Parathyroid adenoma (tissue), 2 donors: ENCODE measurements at regions not wholly inside any gene's neighbourhood (a gene's known extent, or its start where the extent isn't known, plus 50 kb on each side); places are given as distances from the start of the nearest gene placed in this dataset.

Experiments
- H2AFZ ChIP-seq: fragments of 300-600 bp; sonication (generic); one replicate; pipeline ENCODE4 v1.7.0; 2017; ENCODE audit warnings: antibody characterized with exemption, mild to moderate bottlenecking
- H3K27ac ChIP-seq: fragments of 300-600 bp; sonication (generic); one replicate; pipeline ENCODE4 v1.7.0; 2017
- H3K27me3 ChIP-seq: fragments of 300-600 bp; sonication (generic); one replicate; pipeline ENCODE4 v1.7.0; 2017; ENCODE audit warnings: low read length; ENCODE audit not compliant: control insufficient read depth, insufficient read depth
- H3K36me3 ChIP-seq: fragments of 300-600 bp; sonication (generic); one replicate; pipeline ENCODE4 v1.7.0; 2017; ENCODE audit warnings: low read length; ENCODE audit not compliant: control insufficient read depth, insufficient read depth
- H3K4me1 ChIP-seq: fragments of 300-600 bp; sonication (generic); one replicate; pipeline ENCODE4 v1.7.0; 2017; ENCODE audit warnings: control low read depth
- H3K4me2 ChIP-seq: fragments of 300-600 bp; sonication (generic); one replicate; pipeline ENCODE4 v1.7.0; 2017; ENCODE audit warnings: low read length
- H3K4me3 ChIP-seq: fragments of 300-600 bp; sonication (generic); one replicate; pipeline ENCODE4 v1.7.0; 2017; ENCODE audit warnings: low read depth, low read length
- H3K79me2 ChIP-seq: fragments of 300-600 bp; sonication (generic); one replicate; pipeline ENCODE4 v1.7.0; 2017; ENCODE audit warnings: control low read depth
- H3K9ac ChIP-seq: fragments of 300-600 bp; sonication (generic); one replicate; pipeline ENCODE4 v1.7.0; 2017; ENCODE audit warnings: mild to moderate bottlenecking
- H3K9me3 ChIP-seq: fragments of 300-600 bp; sonication (generic); one replicate; pipeline ENCODE4 v1.7.0; 2017; ENCODE audit warnings: low read length; ENCODE audit not compliant: control insufficient read depth
- TF ChIP-seq, protein P1 (sequence below): fragments of 300-600 bp; sonication (generic); IDR thresholded peaks from one replicate; pipeline ENCODE4 v1.7.0; 2017; ENCODE audit warnings: antibody characterized with exemption, mild to moderate bottlenecking
- donor health status: primary hyperparathyroidism.

GRCh38 chr7:131880078-131880477 is 323.6 kb upstream of the PODXL start:
- H3K4me3 ChIP-seq: no peak overlapping the region
- H3K36me3 ChIP-seq: no peaks in the 10 kb centered on the region
- TF ChIP-seq, protein P1, sequence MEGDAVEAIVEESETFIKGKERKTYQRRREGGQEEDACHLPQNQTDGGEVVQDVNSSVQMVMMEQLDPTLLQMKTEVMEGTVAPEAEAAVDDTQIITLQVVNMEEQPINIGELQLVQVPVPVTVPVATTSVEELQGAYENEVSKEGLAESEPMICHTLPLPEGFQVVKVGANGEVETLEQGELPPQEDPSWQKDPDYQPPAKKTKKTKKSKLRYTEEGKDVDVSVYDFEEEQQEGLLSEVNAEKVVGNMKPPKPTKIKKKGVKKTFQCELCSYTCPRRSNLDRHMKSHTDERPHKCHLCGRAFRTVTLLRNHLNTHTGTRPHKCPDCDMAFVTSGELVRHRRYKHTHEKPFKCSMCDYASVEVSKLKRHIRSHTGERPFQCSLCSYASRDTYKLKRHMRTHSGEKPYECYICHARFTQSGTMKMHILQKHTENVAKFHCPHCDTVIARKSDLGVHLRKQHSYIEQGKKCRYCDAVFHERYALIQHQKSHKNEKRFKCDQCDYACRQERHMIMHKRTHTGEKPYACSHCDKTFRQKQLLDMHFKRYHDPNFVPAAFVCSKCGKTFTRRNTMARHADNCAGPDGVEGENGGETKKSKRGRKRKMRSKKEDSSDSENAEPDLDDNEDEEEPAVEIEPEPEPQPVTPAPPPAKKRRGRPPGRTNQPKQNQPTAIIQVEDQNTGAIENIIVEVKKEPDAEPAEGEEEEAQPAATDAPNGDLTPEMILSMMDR: no peak

DNA sequence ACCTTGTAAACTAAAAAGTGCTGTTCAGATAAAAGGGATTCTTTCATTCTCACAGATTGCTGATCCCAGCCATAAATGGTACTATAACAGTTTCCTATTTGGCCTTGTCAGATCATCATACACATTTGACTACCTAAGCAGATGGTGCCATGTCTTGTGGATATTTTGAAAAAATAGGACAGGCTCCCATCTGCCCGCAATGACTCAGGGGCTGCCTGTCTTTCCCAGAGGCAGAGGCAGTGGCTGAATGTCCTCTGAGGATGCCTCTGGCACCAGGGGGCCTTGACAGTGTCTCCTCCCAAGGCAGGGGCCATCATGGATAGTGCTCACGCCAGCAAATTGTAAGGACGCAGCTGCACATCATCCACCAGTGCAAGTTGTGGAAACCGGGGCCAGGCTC is 323.0 kb upstream of the PODXL start:
- Histone ChIP-seq H3K4me1 (no peaks in the 10 kb centered on the region), H3K4me2 (no peak overlapping the region), H3K79me2 (no peaks in the 10 kb centered on the region), H3K27me3 (no peaks in the 10 kb centered on the region), H3K9ac (no peak overlapping the region), H3K36me3 (no peaks in the 10 kb centered on the region), H2AFZ (no peak overlapping the region), H3K4me3 (no peak overlapping the region), H3K27ac (no peak overlapping the region), H3K9me3 (no peaks in the 10 kb centered on the region)
- TF ChIP-seq, protein P1: no peak

More at GRCh38 chr7:131880078-131880477, 323.6 kb upstream of the PODXL start:
- Histone ChIP-seq H3K4me1 (no peaks in the 10 kb centered on the region), H3K4me2 (no peak overlapping the region), H3K27me3 (no peaks in the 10 kb centered on the region), H3K9me3 (no peaks in the 10 kb centered on the region), H3K79me2 (no peaks in the 10 kb centered on the region), H3K9ac (no peak overlapping the region), H3K27ac (no peak overlapping the region), H2AFZ (no peak overlapping the region)

GRCh38 chr7:131878777-131879176 is 322.3 kb upstream of the PODXL start:
- H3K79me2 ChIP-seq: no peaks in the 10 kb centered on the region
- no peaks in the 10 kb centered on the region for H3K36me3 ChIP-seq
- no peaks in the 10 kb centered on the region for H3K4me1 ChIP-seq
- H3K27me3 ChIP-seq: no peaks in the 10 kb centered on the region
- H3K4me2 ChIP-seq: no peak overlapping the region
- no peaks in the 10 kb centered on the region for H3K9me3 ChIP-seq
- TF ChIP-seq, protein P1: no peak
- H3K9ac ChIP-seq: no peak overlapping the region
- H2AFZ ChIP-seq: no peak overlapping the region
- H3K27ac ChIP-seq: no peak overlapping the region
- no peak overlapping the region for H3K4me3 ChIP-seq

DNA sequence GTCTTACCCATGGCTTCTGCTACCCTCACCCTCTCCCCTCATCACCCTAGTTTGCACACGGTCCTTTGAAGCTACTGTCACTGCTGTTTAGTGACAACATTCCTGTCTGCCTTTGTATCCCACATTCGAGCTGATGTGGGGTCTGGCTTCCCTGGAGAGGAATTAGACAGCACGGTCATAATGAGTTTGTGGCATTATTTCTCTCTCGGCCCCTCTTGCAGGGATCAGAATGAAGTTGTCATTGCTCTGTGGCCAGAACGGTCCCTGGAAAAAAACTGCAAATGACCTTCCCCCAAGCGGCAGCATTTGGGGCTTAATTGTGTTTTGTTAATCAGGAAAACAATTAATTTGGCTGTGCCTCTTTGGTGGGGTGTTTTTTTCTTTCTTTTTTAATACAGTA is 317.2 kb upstream of the PODXL start:
- Histone ChIP-seq H3K4me2 (no peak overlapping the region), H3K4me3 (no peak overlapping the region), H3K9me3 (no peaks in the 10 kb centered on the region), H3K9ac (no peak overlapping the region), H3K4me1 (no peaks in the 10 kb centered on the region), H3K27ac (no peak overlapping the region), H3K36me3 (no peaks in the 10 kb centered on the region), H3K27me3 (no peaks in the 10 kb centered on the region), H2AFZ (no peak overlapping the region), H3K79me2 (no peaks in the 10 kb centered on the region)
- TF ChIP-seq, protein P1: no peak

GRCh38 chr7:131869986-131870385 is 313.6 kb upstream of the PODXL start:
- Histone ChIP-seq H3K4me1 (no peaks in the 10 kb centered on the region), H3K79me2 (no peaks in the 10 kb centered on the region), H3K9me3 (no peaks in the 10 kb centered on the region), H3K36me3 (no peaks in the 10 kb centered on the region), H3K27me3 (no peaks in the 10 kb centered on the region), H2AFZ (no peak overlapping the region), H3K4me2 (no peak overlapping the region), H3K4me3 (no peak overlapping the region), H3K27ac (no peak overlapping the region), H3K9ac (no peak overlapping the region)
- TF ChIP-seq, protein P1: no peak
